A549 (cell line): ENCODE measurements at regions not wholly inside any gene's neighbourhood (a gene's known extent, or its start where the extent isn't known, plus 50 kb on each side); places are given as distances from the start of the nearest gene placed in this dataset.

Source experiments
- BHLHE40 ChIP-seq: IDR thresholded peaks from 2 replicates; pipeline ENCODE4 v1.6.1; 2012; ENCODE audit warnings: low read depth, low read length, inconsistent platforms
- CBX8 ChIP-seq: fragments of 200-600 bp; sonication (generic); IDR thresholded peaks from 2 replicates; pipeline ENCODE4 v1.6.1; 2016
- CHD2 ChIP-seq: fragments of 150-350 bp; IDR thresholded peaks from 2 replicates; pipeline ENCODE4 v1.6.1; 2014; ENCODE audit warnings: low read length; ENCODE audit not compliant: partially characterized antibody
- CTCF ChIP-seq: fragments of >200 bp; sonication (Bioruptor Twin); formaldehyde crosslinking; IDR thresholded peaks from 3 replicates; pipeline ENCODE4 v1.5.1; 2016
- EHF ChIP-seq: fragments of 250-450 bp; sonication (Bioruptor Pico); IDR thresholded peaks from 2 replicates; pipeline ENCODE4 v1.5.0; 2020; ENCODE audit warnings: mild to moderate bottlenecking
- EP300 ChIP-seq, 2 experiments: fragments of >200 bp; sonication (Bioruptor Twin); formaldehyde crosslinking; IDR thresholded peaks; 2 replicates in 1 of 2; 3 replicates in 1 of 2; pipeline ENCODE4 v1.6.1; 2016 to 2017
- ESRRA ChIP-seq: fragments of 150-350 bp; IDR thresholded peaks from 2 replicates; pipeline ENCODE4 v1.6.1; 2014; ENCODE audit warnings: mild to moderate bottlenecking, low read length, borderline replicate concordance
- NPAS2 ChIP-seq: fragments of 250-450 bp; sonication (Bioruptor Pico); IDR thresholded peaks from 2 replicates; pipeline ENCODE4 v1.8.0; 2022; ENCODE audit warnings: mild to moderate bottlenecking, moderate library complexity, borderline replicate concordance
- NR3C1 ChIP-seq: fragments of >200 bp; sonication (Bioruptor Twin); formaldehyde crosslinking; IDR thresholded peaks from 3 replicates; pipeline ENCODE4 v1.6.1; 2017
- POLR2A ChIP-seq: IDR thresholded peaks from 2 replicates; pipeline ENCODE4 v1.6.1; 2012; ENCODE audit warnings: mild to moderate bottlenecking, low read length
- RAD21 ChIP-seq, 2 experiments: fragments of >200 bp in 1 of 2; sonication (Bioruptor Twin) in 1 of 2; formaldehyde crosslinking in 1 of 2; IDR thresholded peaks in 1 of 2; conservative IDR thresholded peaks in 1 of 2; 2 replicates in 1 of 2; 3 replicates in 1 of 2; pipeline ENCODE4 v1.6.1; 2012 to 2018; ENCODE audit warnings: inconsistent platforms in 1 of 2
- SREBF2 ChIP-seq: fragments of 450-650 bp; IDR thresholded peaks from 2 replicates; pipeline ENCODE4 v1.6.1; 2014; ENCODE audit warnings: mild to moderate bottlenecking, moderate library complexity

GRCh38 chr13:40504641-40505040 lies 161.8 kb downstream of the FOXO1 start:
- TF ChIP-seq CHD2 (no peak), CTCF (no peak), EP300 (IDR thresholded peaks at IDR 0.05) (no peak), RAD21 (conservative IDR thresholded peaks at IDR 0.05 in 1 of 2, IDR thresholded peaks at IDR 0.05 in 1 of 2) (no peak), SREBF2 (no peak), POLR2A (no peak), EHF (CRISPR knock-in tag) (no peak), NR3C1 (no peak), ESRRA (no peak), NPAS2 (CRISPR knock-in tag) (no peak), CBX8 (no peak), BHLHE40 (no peak)
